ENCODE measurements at regions not wholly inside any gene's neighbourhood (a gene's known extent, or its start where the extent isn't known, plus 50 kb on each side); places are given as distances from the start of the nearest gene placed in this dataset.
A peak's percentile ranks its signal among the peaks of the same experiment; 100 is the strongest.

GRCh38 chr5:108661024-108661423 is 86.7 kb upstream of the FER start:
- H3K4me1 Mint-ChIP-seq: peaks cover 0 to 3% of the 10 kb centered on the region in 2 donors
- peaks cover 9 to 20% of the 10 kb centered on the region in 2 donors for H3K27me3 Mint-ChIP-seq
- no peak overlapping the region for H3K4me3 Mint-ChIP-seq
- H3K9me3 Mint-ChIP-seq: no peaks in the 10 kb centered on the region
- DNase-seq (no peak), ATAC-seq (replicated peaks) (no peak)
- H3K27ac Mint-ChIP-seq: no peak overlapping the region
- H3K36me3 Mint-ChIP-seq: no peaks in the 10 kb centered on the region

- ATAC-seq (replicated peaks): no peak
- peaks cover 0 to 3% of the 10 kb centered on the region in 2 donors for H3K4me1 Mint-ChIP-seq
- H3K27ac Mint-ChIP-seq: no peak overlapping the region
- H3K27me3 Mint-ChIP-seq: peaks cover 14 to 20% of the 10 kb centered on the region in 2 donors
- DNase-seq: no peak
- no peaks in the 10 kb centered on the region for H3K36me3 Mint-ChIP-seq
- no peaks in the 10 kb centered on the region for H3K9me3 Mint-ChIP-seq
- H3K4me3 Mint-ChIP-seq: no peak overlapping the region
Measured at GRCh38 chr5:108660291-108660690, 87.4 kb upstream of the FER start.

- H3K27me3 Mint-ChIP-seq: peaks cover 14 to 20% of the 10 kb centered on the region in 2 donors
- no peaks in the 10 kb centered on the region for H3K9me3 Mint-ChIP-seq
- no peak for ATAC-seq (replicated peaks)
Measured at GRCh38 chr5:108659531-108659930, 88.2 kb upstream of the FER start.

GRCh38 chr5:108655750-108656450 is 91.8 kb upstream of the FER start:
- DNase-seq (no peak), ATAC-seq (replicated peaks) (no peak)
- Mint-ChIP-seq H3K27ac (no peak overlapping the region), H3K4me3 (no peak overlapping the region), H3K27me3 (peaks cover 14 to 15% of the 10 kb centered on the region in 2 donors), H3K36me3 (no peaks in the 10 kb centered on the region), H3K4me1 (peaks cover 0 to 3% of the 10 kb centered on the region in 2 donors), H3K9me3 (no peaks in the 10 kb centered on the region)

More at GRCh38 chr5:108659531-108659930, 88.2 kb upstream of the FER start:
- Mint-ChIP-seq H3K4me3 (no peak overlapping the region), H3K27ac (no peak overlapping the region), H3K4me1 (peaks cover 0 to 3% of the 10 kb centered on the region in 2 donors), H3K36me3 (no peaks in the 10 kb centered on the region)
- DNase-seq: no peak

GRCh38 chr5:108654051-108654450 is 93.6 kb upstream of the FER start:
- no peaks in the 10 kb centered on the region for H3K4me1 Mint-ChIP-seq
- H3K27ac Mint-ChIP-seq: no peak overlapping the region
- ATAC-seq (replicated peaks) (no peak), DNase-seq (no peak)
- H3K9me3 Mint-ChIP-seq: no peaks in the 10 kb centered on the region
- H3K27me3 Mint-ChIP-seq: peaks cover 5 to 6% of the 10 kb centered on the region in 2 donors
- no peaks in the 10 kb centered on the region for H3K36me3 Mint-ChIP-seq
- H3K4me3 Mint-ChIP-seq: no peak overlapping the region

- Mint-ChIP-seq H3K4me1 (no peaks in the 10 kb centered on the region), H3K4me3 (no peak overlapping the region), H3K27me3 (peaks cover 5% of the 10 kb centered on the region in 2 donors), H3K27ac (no peak overlapping the region), H3K9me3 (peaks cover 0 to under 1% of the 10 kb centered on the region in 2 donors), H3K36me3 (no peaks in the 10 kb centered on the region)
- DNase-seq (no peak), ATAC-seq (replicated peaks) (no peak)
Measured at GRCh38 chr5:108653201-108653600, 94.5 kb upstream of the FER start.

GRCh38 chr5:108650997-108651396 is 96.7 kb upstream of the FER start:
- Mint-ChIP-seq H3K9me3 (peaks cover 9 to 11% of the 10 kb centered on the region in 2 donors), H3K27ac (no peak overlapping the region), H3K27me3 (peaks cover 4 to 5% of the 10 kb centered on the region in 2 donors), H3K4me1 (no peaks in the 10 kb centered on the region), H3K36me3 (peaks cover 2 to 8% of the 10 kb centered on the region in 2 donors), H3K4me3 (no peak overlapping the region)
- no peak for DNase-seq
- ATAC-seq (replicated peaks): no peak

GRCh38 chr5:108649646-108650045 is 98.1 kb upstream of the FER start:
- no peaks in the 10 kb centered on the region for H3K4me1 Mint-ChIP-seq
- H3K9me3 Mint-ChIP-seq: peaks cover 9 to 11% of the 10 kb centered on the region in 2 donors
- peaks cover 0 to 5% of the 10 kb centered on the region in 2 donors for H3K27me3 Mint-ChIP-seq
- H3K4me3 Mint-ChIP-seq: no peak overlapping the region
- H3K27ac Mint-ChIP-seq: no peak overlapping the region
- no peak for DNase-seq
- ATAC-seq (replicated peaks): no peak
- peaks cover 2 to 8% of the 10 kb centered on the region in 2 donors for H3K36me3 Mint-ChIP-seq

GRCh38 chr5:108649106-108649505 is 98.6 kb upstream of the FER start:
- no peak for ATAC-seq (replicated peaks)
- DNase-seq: no peak
- Mint-ChIP-seq H3K27me3 (peaks cover 0 to 5% of the 10 kb centered on the region in 2 donors), H3K4me3 (no peak overlapping the region), H3K4me1 (no peaks in the 10 kb centered on the region), H3K27ac (no peak overlapping the region), H3K9me3 (peaks cover 9 to 11% of the 10 kb centered on the region in 2 donors), H3K36me3 (peaks cover 2 to 8% of the 10 kb centered on the region in 2 donors)

GRCh38 chr5:108642170-108642906 is 105.4 kb upstream of the FER start:
- Mint-ChIP-seq H3K27ac (no peak overlapping the region), H3K27me3 (peaks cover 10% of the 10 kb centered on the region in 2 donors), H3K4me1 (peaks cover 4 to 6% of the 10 kb centered on the region in 2 donors), H3K9me3 (peaks cover 8 to 9% of the 10 kb centered on the region in 2 donors), H3K36me3 (peaks cover 2 to 8% of the 10 kb centered on the region in 2 donors), H3K4me3 (peak overlapping the region in 1 of 2 donors; percentile 50)
- ATAC-seq (replicated peaks): peak; percentile 97 to 98
- peak; percentile 54 for DNase-seq

- Mint-ChIP-seq H3K9me3 (peaks cover 1 to 2% of the 10 kb centered on the region in 2 donors), H3K36me3 (peaks cover 0 to 1% of the 10 kb centered on the region in 2 donors), H3K4me1 (peaks cover 4 to 6% of the 10 kb centered on the region in 2 donors), H3K27me3 (peaks cover 10% of the 10 kb centered on the region in 2 donors), H3K27ac (no peak overlapping the region), H3K4me3 (no peak overlapping the region)
- DNase-seq (no peak), ATAC-seq (replicated peaks) (no peak)
Measured at GRCh38 chr5:108641596-108641995, 106.1 kb upstream of the FER start.

GRCh38 chr5:108639366-108639765 is 108.3 kb upstream of the FER start:
- H3K27ac Mint-ChIP-seq: no peak overlapping the region
- no peak for DNase-seq
- no peak overlapping the region for H3K4me3 Mint-ChIP-seq
- no peaks in the 10 kb centered on the region for H3K9me3 Mint-ChIP-seq
- peaks cover 10 to 13% of the 10 kb centered on the region in 2 donors for H3K27me3 Mint-ChIP-seq
- H3K36me3 Mint-ChIP-seq: no peaks in the 10 kb centered on the region
- peaks cover 7 to 11% of the 10 kb centered on the region in 2 donors for H3K4me1 Mint-ChIP-seq
- ATAC-seq (replicated peaks): no peak

- Mint-ChIP-seq H3K27me3 (peaks cover 13 to 16% of the 10 kb centered on the region in 2 donors), H3K27ac (no peak overlapping the region), H3K4me3 (no peak overlapping the region), H3K9me3 (no peaks in the 10 kb centered on the region), H3K36me3 (no peaks in the 10 kb centered on the region), H3K4me1 (peaks cover 7 to 11% of the 10 kb centered on the region in 2 donors)
- no peak for DNase-seq
- no peak for ATAC-seq (replicated peaks)
Measured at GRCh38 chr5:108638021-108638420, 109.7 kb upstream of the FER start.

- no peaks in the 10 kb centered on the region for H3K36me3 Mint-ChIP-seq
- DNase-seq: no peak
- peaks cover 10 to 13% of the 10 kb centered on the region in 2 donors for H3K27me3 Mint-ChIP-seq
- H3K4me3 Mint-ChIP-seq: no peak overlapping the region
- H3K9me3 Mint-ChIP-seq: no peaks in the 10 kb centered on the region
- H3K4me1 Mint-ChIP-seq: peaks cover 6 to 8% of the 10 kb centered on the region in 2 donors
- no peak for ATAC-seq (replicated peaks)
- H3K27ac Mint-ChIP-seq: no peak overlapping the region
Measured at GRCh38 chr5:108637134-108637533, 110.6 kb upstream of the FER start.

Measured in stimulated activated naive B cell treated with anti-CD40 and anti-IgM and Interleukin-4, amounts not matched to agents 10 μg/mL and 1 μg/mL and 100 μg/mL, for 72 hours (primary cell).